ENCODE measurements at regions not wholly inside any gene's neighbourhood (a gene's known extent, or its start where the extent isn't known, plus 50 kb on each side); places are given as distances from the start of the nearest gene placed in this dataset.

DNA sequence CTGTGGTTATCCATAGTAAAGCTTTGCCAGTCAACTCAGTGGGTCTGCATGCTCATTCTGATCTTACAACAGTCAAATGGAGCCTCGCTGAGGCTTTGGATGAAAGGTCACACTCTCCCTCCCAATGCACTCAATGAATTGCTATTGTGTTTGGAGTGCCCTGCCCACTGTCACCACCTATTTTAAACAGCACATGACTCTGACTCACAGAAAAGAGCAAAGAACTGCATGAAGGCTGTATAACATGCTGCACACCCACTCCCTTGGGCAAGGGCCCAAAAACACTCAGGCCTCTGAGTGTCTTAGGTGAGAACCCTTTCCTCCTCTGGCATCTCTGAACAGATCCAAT is 118.7 kb upstream of the CCDC112 start:
- TF ChIP-seq, protein P1, sequence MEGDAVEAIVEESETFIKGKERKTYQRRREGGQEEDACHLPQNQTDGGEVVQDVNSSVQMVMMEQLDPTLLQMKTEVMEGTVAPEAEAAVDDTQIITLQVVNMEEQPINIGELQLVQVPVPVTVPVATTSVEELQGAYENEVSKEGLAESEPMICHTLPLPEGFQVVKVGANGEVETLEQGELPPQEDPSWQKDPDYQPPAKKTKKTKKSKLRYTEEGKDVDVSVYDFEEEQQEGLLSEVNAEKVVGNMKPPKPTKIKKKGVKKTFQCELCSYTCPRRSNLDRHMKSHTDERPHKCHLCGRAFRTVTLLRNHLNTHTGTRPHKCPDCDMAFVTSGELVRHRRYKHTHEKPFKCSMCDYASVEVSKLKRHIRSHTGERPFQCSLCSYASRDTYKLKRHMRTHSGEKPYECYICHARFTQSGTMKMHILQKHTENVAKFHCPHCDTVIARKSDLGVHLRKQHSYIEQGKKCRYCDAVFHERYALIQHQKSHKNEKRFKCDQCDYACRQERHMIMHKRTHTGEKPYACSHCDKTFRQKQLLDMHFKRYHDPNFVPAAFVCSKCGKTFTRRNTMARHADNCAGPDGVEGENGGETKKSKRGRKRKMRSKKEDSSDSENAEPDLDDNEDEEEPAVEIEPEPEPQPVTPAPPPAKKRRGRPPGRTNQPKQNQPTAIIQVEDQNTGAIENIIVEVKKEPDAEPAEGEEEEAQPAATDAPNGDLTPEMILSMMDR (IDR thresholded peaks at IDR 0.05): no peak
- TF ChIP-seq EP300 (IDR thresholded peaks at IDR 0.05): peak in 1 of 2 donors; percentile 69
